GDM1 (cell line): ENCODE measurements at regions not wholly inside any gene's neighbourhood (a gene's known extent, or its start where the extent isn't known, plus 50 kb on each side); places are given as distances from the start of the nearest gene placed in this dataset.
"Not testable (repeated sequence)": the region's sequence is repeated elsewhere in the genome, so short reads cannot be mapped to it uniquely, and the experiment has no call there.

ENCODE experiments used
- DNase-seq: peaks from one replicate; lab custom pipeline; 2025; lab: John Stamatoyannopoulos, UW

DNA sequence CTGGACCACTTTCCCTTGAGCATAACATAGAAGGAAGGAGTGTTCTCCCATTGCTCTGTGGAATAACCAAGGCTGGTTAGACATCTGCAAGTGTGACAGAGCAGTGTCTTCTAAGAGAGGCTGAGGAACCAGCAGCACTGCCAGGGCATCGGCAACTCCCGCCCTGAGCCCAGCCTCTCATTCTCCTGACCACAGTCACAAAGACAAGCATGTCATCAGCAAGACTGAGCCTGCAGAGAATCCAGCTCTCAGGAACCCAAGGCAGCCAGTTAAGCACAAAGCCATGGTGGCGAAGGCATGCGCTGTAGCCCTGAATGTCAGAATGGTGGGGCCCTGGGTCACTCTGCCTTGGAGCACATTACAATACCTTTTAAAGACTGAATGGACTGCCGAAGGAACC is 253.9 kb downstream of the AGTPBP1 start:
- DNase-seq, result no peak

DNA sequence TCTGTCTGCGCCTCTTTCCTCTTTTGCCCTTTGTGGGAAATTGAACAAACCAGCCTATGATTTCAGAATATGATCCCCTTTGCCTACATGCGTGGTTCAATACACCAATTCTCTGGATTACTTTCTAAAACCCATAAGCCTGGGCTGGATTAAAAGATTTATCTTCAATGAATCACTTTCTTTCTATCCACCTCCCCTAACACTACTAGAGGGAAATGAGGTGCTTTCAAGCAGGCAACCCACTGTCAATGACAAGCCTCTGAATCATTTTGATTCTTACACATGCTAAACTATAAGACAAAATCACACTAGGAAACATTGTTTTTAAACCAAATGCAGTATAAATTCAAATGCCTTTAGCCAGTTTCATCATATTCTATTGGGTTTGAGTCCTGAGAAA is 257.5 kb downstream of the AGTPBP1 start:
- DNase-seq, result no peak

DNA sequence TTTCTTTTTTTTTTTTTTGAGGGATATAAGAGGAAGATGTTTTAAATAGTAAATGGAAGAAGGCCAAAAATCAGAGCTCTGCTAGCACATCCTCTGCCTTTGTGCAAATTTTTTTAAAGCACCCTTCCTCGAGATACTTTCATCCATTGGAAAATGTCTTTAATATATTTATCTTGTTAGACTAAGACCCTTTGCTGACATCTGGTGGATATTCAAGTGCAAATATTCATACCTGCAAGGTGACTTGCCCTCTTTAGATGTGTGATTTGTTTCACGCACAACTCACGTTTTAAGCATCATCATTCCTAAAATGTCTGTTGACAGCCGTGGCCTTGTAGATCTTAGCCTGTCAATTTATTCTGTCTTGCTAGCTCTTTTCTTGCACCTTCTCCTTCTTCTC is 258.5 kb downstream of the AGTPBP1 start:
- no peak for DNase-seq

DNA sequence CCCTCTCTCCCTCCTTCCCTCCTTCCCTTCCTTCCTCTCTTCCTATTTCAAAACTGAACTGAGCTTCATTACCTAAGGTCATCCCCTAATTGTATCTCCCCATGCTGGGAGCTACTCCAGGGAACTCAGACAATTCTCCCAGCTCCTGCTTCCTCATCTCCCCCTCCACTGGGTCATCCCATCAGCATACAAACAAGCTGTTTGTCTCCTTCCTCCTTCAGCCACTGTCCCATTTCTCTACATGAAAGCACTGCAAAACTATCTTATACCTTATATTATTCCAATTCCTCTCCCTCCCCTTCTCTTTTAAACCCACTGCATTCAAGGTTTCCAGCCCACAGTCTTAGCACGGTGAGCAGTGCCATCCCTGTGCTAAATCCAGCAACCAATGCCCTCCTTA is 262.4 kb downstream of the AGTPBP1 start:
- no peak for DNase-seq

DNA sequence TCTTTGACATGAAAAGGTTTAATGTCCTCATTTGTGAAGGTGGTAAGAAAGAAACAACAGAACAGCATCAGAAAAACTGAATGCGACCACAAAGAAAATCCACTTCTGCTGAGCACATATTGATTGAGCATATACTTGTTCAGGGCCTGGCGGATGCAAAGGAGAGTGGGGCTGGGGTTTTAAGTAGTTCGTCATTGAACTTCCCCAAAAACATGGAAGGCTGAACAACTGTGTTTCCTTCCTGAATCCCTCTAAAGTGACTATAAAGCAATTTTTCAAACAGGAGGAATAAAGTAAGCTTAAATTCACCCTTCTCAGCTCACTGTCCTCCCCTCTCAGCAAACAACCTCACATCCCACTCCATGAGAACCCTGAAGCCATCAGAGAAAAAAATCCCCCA is 262.9 kb downstream of the AGTPBP1 start:
- DNase-seq, result no peak

DNA sequence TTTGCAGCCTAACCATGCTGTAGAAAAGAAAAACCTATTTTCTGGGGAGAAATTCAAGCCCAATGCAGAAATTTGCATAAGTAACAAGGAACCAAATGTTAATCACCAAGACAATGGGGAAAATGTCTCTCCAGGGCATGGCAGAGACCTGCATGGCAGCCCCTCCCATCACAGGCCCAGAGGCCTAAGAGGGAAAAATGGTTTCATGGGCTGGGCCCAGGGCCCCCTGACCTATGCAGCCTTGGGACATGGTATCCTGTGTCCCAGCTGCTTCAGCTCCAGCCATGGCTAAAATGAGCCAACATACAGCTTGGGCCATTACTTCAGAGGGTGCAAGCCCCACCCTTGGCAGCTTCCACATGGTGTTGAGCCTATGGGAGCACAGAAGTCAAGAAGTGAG is 266.9 kb downstream of the AGTPBP1 start:
- not testable (repeated sequence) for DNase-seq

DNA sequence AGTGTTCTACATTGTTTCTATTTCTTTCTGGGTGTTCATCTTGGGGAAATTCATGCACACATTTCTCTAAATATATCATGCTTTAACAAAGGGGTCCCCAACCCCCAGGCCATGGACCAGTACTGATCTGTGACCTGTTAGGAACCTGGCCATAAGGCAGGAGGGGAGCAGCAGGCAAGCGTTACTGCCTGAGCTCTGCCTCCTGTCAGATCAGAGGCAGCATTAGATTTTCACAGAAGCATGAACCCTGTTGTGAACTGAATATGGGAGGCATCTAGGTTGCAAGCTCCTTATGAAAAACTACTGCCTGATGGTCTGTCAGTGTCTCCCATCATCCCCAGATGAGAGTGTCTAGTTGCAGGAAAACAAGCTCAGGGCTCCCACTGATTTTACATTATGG is 270.0 kb downstream of the AGTPBP1 start:
- no peak for DNase-seq

DNA sequence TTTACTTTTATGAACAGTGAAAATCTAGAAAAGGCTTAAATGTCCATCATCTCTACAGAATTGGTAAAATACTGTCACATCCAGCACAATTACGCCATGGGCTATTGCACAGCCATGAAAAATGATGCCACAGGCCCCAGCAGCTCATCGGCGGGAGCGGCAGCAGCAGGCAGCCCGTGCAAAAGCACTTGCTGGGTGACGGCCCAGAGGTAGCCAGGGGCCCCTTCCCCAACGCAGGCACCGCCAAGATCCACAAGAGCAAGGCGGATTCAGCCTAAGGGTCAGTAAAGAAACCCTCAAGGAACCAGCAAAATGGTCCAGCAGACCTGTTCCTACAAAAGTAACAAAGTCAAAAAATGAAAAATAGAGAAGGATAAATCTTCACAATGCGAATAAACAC is 272.7 kb downstream of the AGTPBP1 start:
- no peak for DNase-seq

DNA sequence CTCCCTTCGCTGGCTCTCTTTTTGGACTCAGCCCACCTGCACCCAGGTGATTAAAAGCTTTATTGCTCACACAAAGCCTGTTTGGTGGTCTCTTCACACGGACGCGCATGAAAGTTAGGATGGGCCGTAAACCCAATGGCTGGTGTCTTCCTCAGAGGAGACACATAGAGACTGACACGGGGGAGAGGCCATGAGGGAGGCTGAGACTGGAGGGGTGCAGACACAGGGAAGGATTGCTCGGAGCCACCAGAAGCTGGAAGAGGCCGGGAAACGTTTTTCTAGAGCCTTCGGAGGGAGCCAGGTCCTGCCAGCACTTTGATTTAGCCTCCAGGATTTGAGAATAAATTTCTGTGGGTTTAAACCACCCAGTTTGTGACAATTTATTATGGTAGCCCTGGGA is 274.9 kb downstream of the AGTPBP1 start:
- DNase-seq, result no peak

DNA sequence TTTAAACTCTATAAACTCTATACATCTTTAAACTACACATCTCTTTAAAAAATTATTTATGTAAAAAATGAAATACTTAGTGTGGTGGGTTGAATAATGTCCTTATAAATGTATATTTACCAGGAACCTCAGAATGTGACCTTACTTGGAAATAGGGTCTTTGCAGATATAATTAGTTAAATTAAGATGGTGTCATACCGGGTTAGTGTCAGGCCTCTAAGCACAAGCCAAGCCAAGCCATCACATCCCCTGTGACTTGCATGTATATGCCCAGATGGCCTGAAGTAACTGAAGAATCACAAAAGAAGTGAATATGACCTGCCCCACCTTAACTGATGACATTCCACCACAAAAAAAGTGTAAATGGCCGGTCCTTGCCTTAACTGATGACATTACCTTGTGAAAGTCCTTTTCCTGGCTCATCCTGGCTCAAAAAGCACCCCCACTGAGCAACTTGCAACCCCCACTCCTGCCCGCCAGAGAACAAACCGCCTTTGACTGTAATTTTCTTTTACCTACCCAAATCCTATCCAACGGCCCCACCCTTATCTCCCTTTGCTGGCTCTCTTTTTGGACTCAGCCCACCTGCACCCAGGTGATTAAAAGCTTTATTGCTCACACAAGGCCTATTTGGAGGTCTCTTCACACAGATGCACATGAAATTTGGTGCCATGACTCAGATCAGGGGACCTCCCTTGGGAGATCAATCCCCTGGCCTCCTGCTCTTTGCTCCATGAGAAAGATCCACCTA is 283.5 kb downstream of the AGTPBP1 start:
- DNase-seq, result not testable (repeated sequence)

DNA sequence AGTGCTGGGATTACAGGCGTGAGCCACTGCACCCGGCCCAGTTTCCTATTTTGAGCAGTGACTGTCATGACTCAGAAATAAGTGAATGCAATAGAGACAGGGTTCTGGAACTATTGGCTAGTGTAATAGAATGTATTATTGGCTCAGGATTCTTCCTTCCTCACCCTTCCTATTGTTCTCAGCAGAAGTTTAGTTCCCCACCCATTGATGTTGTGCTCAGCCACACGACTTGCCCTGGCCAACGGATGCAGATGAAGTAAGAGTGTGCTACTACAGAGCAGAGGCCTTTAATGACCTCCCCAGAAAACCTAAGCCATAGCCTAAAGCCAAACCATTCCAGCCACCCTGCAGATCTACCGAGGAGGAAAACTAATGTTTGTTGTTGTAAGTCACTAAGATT is 287.9 kb downstream of the AGTPBP1 start:
- no peak for DNase-seq

DNA sequence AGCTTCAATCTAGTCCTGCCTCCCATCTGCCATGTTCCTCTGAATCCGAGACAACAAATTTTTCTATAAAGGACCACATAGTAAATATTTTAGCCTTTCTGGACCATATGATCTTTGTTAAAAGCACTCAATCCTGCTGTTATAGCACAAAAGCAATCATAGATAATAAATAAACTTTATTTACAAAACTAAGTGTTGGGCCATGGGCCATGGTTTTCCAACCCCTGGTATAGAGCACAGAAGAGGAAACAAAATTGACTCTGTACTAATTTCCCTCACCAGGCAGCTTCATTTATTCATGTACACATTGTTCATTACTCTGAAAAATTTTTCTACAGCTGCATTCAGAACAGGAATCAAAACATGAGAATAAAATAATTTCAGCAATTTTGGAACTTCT is 288.9 kb downstream of the AGTPBP1 start:
- DNase-seq, result no peak

DNA sequence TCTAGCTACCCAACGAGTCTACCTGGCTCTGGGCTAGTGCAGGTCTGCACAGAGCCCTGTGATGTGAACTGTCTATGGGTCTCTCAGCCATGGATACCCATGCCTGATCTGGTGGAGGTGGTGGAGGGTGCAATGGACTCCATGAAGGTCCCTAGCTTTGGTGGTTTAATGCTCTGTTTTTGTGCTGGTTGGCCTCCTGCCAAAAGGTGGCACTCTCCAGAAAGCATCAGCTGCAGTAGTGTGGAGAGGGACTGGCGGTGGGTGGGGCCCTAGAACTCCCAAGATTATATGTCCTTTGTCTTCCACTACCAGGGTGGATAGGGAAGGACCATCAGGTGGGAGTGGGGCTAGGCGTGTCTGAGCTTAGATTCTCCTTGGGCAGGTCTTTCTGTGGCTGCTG is 290.1 kb downstream of the AGTPBP1 start:
- DNase-seq, result no peak

DNA sequence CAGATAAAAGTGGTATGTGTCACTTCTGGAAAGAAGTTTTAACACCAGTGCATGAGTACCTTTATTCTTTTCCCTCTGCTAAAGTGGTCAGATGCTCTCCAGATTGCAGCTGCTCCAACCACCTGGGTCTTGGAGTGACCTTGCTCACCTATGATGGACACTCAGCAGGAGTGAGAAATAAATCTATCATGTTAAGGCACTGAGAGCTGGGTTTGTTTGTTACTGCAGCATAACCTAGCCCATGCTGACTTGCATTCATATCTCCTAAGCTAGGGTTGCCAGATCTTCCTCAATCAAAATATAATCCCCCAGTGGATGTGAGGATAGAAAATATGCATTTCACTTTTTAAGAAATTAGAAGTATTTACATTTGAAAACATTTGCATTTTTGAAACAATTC is 295.9 kb downstream of the AGTPBP1 start:
- DNase-seq, result no peak

DNA sequence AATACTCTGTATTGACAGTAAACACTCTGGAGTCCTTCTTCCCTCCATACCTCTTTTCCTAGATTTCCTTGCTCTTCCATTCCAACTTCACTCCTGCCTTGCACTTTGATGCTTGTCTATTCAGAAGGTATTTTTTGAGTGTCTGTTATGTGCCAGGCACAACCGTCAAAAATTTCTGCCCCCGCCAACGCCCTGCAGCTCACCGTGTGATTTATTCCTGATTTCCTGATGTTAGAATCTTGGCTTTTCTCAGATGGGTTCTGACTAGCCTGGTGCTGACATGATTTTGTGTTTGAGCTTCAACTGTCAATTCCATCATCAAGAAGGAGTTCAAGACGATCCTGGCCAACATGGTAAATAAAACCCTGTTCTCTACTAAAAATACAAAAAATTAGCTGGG is 297.5 kb downstream of the AGTPBP1 start:
- DNase-seq, result no peak

DNA sequence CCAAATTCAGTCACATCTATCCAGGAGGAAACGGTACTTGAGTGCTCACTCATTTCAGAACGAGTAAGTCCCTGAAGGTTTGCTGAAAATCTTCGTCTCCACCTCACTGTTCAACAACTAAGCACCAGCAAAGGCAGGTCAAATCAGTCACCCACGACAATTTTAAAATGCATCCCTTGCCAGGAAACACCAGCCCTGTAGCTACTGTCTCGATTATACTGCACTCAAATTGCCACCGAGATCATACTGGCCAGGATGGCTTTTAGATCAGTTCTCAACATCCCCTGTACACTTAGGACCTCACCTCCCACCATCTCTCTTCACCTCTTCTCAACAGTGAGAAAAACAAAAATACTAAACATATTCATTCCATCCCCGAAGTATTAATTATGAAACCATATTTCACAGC is 298.6 kb downstream of the AGTPBP1 start:
- no peak for DNase-seq

DNA sequence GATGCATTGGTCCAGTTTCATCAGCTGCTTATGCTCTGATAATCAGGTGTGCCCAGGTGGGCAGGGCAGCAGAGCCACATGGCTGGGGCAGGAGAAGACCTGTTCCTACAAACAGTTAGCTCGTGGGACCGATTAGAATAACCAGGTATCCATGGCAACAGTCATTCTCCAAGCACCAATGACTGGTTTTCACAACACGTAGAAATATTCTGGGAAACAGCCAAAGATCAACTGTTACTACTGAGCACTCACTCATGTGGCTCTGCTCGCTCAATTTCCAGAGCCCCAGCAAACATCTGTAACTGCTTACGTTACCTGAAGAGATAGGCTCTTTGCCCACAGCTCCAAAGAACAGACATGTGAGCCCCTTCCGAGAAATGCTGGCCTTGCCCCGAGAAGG is 302.0 kb downstream of the AGTPBP1 start:
- no peak for DNase-seq

DNA sequence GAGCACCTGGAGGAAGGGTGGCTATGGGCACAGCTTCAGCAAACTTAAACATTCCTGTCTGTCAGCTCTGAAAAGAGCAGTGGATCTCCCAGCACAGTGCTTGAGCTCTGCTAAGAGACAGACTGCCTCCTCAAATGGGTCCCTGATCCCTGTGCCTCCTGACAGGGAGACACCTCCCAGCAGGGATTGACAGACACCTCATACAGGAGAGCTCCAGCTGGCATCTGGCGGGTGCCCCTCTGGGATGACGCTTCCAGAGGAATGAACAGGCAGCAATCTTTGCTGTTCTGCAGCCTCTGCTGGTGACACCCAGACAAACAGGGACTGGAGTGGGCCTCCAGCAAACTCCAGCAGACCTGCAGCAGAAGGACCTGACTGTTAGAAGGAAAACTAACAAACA is 307.8 kb downstream of the AGTPBP1 start:
- not testable (repeated sequence) for DNase-seq

DNA sequence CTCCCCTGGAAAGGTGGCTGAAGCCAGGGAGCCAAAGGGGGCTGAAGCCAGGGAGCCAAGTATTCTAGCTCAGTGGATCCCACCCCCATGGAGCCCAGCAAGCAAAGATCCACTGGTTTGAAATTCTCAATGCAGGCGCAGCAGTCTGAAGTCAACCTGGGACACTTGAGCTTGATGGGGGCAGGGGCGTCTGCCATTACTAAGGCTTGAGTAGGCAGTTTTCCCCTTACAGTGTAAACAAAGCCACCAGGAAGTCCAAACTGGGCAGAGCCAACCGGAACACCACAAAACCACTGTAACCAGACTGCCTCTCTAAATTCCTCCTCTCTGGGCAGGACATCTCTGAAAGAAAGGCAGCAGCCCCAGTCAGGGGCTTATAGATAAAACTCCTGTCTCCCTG is 308.2 kb downstream of the AGTPBP1 start:
- peak; percentile 30 for DNase-seq

DNA sequence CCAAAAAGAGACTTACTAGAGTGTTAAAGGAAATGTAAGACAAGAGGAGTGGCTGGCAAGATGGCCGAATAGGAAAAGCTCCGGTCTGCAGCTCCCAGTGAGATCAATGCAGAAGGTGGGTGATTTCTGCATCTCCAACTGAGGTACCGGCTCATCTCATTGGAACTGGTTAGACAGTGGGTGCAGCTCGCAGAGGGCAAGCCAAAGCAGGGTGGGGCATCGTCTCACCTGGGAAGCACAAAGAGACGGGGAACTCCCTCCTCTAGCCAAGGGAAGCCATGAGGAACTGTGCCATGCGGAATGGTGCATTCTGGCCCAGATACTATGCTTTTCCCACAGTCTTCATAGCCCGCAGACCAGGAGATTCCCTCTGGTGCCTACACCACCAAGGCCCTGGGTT is 308.7 kb downstream of the AGTPBP1 start:
- no peak for DNase-seq

DNA sequence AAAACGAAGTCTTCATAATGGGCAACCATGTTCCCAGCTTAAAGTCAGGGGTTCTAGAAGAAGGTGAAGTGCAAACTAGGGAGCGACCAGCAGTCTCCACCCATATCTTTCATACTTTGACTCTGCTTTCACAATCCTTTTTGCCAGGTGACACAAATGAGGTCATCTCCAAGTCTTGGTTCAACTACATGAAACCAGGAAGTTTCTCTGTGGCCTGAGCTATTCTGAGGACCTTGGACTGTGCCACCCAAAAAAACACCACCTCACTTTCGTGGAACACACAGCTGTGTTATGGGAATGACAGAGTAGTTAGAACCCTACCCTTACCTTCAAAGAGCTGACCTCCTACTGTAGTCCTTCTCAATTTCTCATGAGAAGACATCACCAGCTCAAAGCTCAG is 309.2 kb downstream of the AGTPBP1 start:
- no peak for DNase-seq

DNA sequence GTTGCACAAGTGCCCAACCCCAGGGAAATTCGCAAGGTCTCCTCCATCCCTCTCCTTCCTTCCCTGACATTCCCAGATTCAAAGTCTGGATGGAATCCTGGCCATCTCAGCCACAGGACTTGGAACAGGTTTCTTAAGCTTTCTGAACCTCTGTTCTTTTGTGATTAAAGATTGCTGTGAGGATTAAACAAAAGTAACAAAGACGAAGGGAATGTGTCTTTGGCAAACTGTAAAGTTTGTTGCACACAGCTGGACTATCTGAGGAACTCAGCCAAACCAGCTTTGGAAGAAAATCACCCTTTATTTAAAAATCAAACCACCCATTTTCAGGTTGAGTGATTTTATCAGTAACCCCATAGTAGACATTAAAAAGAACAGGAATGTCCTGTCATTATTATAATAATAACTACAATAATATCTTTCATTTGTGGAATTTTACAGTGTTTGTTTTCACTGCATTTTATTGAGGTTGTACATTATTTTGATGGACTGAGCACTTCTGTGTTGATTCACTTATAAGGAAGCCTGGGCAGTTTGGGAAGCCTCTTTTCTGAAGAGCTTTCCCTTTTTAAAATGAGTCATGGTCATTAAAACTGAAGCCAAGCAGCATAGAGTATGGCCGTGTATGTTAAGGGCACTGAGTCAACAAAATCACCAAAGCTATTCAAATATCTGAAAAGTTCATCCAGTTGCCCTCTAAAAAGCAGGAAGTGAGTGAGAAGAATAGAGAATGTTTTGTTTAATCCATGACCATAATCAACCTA is 310.2 kb downstream of the AGTPBP1 start:
- no peak for DNase-seq

DNA sequence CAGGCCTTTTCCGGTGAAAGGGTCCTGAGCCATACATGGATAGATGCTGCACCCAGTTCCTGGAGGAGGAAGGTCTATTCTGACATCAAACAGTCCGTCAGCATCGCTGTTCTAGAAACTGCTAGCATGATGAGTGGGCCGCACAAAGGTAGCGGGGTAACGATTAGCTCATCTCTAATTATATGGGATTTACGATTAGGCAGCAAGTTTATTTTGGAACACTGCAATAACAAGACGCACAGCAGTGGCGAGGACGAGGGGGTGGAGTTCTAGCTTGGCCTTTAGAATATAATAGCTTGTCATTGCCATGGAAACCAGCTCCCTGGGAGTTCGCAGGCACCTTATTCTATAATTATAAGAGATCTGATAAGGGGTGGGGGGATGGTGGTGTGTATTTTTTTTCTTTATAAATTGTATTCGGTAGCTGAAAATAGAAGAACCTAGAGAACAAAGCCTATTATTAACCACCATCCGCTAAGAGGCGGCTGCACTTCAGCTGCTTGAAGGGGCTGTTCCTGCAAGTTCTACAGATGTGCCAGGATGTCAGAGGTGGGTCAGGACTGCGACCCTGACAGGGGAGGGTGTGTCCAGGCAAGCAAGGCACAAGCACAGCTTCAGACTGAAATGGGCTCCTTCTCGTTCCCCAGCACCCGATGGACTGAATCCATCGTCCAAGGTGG is 311.0 kb downstream of the AGTPBP1 start:
- DNase-seq, result no peak
